RWPE1 (cell line): ENCODE measurements at regions not wholly inside any gene's neighbourhood (a gene's known extent, or its start where the extent isn't known, plus 50 kb on each side); places are given as distances from the start of the nearest gene placed in this dataset.
"Not testable (repeated sequence)": the region's sequence is repeated elsewhere in the genome, so short reads cannot be mapped to it uniquely, and the experiment has no call there.

Experiments used
- CTCF ChIA-PET: fragments of 350-600 bp; sonication (Branson Sonifier 250); formaldehyde crosslinking; extraction: SDS; loops from one replicate; lab custom pipeline; 2021; lab: Yijun Ruan, JAX
- POLR2A ChIA-PET: fragments of 400-600 bp; formaldehyde crosslinking; extraction: SDS; loops from one replicate; lab custom pipeline; 2020; ENCODE audit warnings: antibody characterized with exemption; ENCODE audit not compliant: low non-redundant PET; lab: Yijun Ruan, JAX
- DNase-seq: peaks from one replicate; pipeline ENCODE4 v3.0.0; 2012; ENCODE audit warnings: low spot score
- H3K27ac ChIP-seq: fragments of 450-650 bp; 2 replicates; pipeline ENCODE4 v1.5.1; 2017
- TF ChIP-seq, protein P1 (sequence below): fragments of 450-650 bp; conservative IDR thresholded peaks from 2 replicates; pipeline ENCODE4 v1.5.1; 2017; ENCODE audit warnings: low read depth, mild to moderate bottlenecking

- ChIA-PET POLR2A (no interaction called here), CTCF (no interaction called here)
- TF ChIP-seq, protein P1, sequence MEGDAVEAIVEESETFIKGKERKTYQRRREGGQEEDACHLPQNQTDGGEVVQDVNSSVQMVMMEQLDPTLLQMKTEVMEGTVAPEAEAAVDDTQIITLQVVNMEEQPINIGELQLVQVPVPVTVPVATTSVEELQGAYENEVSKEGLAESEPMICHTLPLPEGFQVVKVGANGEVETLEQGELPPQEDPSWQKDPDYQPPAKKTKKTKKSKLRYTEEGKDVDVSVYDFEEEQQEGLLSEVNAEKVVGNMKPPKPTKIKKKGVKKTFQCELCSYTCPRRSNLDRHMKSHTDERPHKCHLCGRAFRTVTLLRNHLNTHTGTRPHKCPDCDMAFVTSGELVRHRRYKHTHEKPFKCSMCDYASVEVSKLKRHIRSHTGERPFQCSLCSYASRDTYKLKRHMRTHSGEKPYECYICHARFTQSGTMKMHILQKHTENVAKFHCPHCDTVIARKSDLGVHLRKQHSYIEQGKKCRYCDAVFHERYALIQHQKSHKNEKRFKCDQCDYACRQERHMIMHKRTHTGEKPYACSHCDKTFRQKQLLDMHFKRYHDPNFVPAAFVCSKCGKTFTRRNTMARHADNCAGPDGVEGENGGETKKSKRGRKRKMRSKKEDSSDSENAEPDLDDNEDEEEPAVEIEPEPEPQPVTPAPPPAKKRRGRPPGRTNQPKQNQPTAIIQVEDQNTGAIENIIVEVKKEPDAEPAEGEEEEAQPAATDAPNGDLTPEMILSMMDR, result no peak
- no peak for DNase-seq
- H3K27ac ChIP-seq, result no peak overlapping the region
These were observed 845.8 kb downstream of the UQCRFS1 start for GRCh38 chr19:28367146-28367545.

DNA sequence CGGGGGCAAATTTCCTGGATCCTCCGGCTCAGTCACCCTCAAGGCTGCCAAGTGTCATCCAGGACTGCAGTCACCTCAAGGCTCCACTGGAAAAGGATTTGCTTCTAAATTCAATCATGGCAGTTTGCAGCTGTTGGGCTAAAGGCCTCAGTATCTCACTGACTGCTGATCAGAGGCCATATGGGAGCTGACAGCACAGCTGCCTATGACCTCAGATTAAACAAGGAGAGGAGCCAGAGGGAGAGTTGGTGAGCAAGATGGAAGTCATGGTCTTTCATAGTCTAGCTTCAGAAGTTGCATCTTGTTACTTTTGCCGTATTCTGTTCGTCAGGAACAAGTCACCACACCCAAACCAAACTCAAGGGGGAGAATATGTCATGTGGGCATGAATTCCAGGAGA lies 849.7 kb downstream of the UQCRFS1 start:
- TF ChIP-seq, protein P1, result no peak
- DNase-seq, result no peak
- ChIA-PET CTCF (no interaction called here), POLR2A (no interaction called here)
- no peak overlapping the region for H3K27ac ChIP-seq

DNA sequence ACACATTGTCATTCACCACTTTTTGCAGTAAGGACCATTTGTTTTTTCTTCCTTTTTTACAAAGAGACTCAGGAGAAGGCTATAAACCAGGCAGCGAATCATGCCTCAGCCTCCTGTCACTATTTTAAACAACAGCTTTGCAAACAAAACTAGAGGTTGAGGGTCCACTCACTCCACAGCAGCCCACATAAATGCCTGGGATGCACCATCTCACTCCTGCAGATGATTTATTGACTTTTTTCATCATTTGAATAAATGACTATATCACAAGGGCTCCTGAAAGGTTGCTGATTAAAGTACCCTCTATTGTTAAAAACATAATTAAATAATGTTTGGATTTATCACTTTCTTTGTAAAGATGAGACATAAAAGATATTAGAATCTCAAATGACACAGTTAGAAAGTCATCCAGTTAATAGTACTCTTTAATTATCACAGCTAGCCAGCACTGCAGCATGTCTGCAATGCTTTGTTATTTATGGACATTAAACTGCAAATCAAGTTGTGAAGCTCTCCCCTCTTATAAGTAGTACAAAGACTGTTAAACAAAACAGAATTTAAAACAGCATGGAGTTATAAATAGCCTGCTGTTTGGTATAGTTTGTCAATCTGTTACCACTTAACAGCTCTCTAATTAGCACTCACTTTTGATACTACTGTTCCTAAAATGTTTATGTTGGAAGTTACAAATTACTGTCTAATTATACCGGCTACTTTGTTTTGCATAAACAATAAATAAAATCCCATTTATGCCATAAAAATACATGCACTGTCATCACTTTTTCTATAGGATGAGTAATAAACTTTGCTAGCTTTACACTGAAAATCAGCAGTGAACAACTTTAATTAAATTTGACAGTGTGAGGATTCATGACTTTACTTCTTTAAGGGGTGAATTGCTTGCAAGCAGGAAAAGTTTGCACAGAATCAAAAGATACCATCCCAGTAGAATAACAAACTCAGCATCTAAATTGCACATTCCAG lies 853.2 kb downstream of the UQCRFS1 start:
- TF ChIP-seq, protein P1, result no peak
- POLR2A ChIA-PET, result no interaction called here
- H3K27ac ChIP-seq, result no peak overlapping the region
- CTCF ChIA-PET, result no interaction called here
- DNase-seq, result no peak

- ChIA-PET CTCF (interaction anchor here (0.6 to 0.7 kb wide), 2 partner anchors 203 to 463 kb away, joined by 3 to 5 read pairs; no protein-coding TSS in a partner anchor), POLR2A (no interaction called here)
- H3K27ac ChIP-seq, result no peak overlapping the region
- TF ChIP-seq, protein P1, result no peak
- DNase-seq, result no peak
These were observed 854.3 kb downstream of the UQCRFS1 start for GRCh38 chr19:28358633-28359032.

DNA sequence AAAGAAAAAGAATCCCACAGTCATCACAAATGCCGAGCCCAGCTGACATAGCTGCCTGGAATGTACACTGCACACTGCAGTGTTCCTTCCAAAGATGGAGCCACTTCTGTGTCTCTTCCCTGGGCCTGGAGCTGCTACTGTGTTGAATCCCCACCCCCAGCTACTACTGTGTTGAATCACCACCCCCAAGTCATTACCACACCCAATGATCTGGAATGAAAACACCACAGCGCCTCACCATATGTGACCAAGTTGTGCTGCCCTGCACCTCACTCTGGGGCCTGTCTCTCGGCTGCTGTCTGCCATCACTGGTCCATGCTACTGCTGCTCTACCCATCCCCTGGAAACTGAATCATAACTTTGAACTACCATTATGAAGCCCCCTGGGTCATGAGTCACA lies 861.2 kb downstream of the UQCRFS1 start:
- no peak overlapping the region for H3K27ac ChIP-seq
- DNase-seq, result no peak
- ChIA-PET POLR2A (no interaction called here), CTCF (no interaction called here)
- TF ChIP-seq, protein P1, result no peak

- CTCF ChIA-PET, POLR2A ChIA-PET, H3K27ac ChIP-seq, DNase-seq: not testable (repeated sequence)
These were observed 861.6 kb downstream of the UQCRFS1 start for GRCh38 chr19:28351321-28351720.

GRCh38 chr19:28350673-28351072 lies 862.3 kb downstream of the UQCRFS1 start:
- ChIA-PET POLR2A (no interaction called here), CTCF (no interaction called here)
- TF ChIP-seq, protein P1, result no peak
- no peak overlapping the region for H3K27ac ChIP-seq
- no peak for DNase-seq
